ENCODE measurements at regions not wholly inside any gene's neighbourhood (a gene's known extent, or its start where the extent isn't known, plus 50 kb on each side); places are given as distances from the start of the nearest gene placed in this dataset.
A peak's percentile ranks its signal among the peaks of the same experiment; 100 is the strongest.
"Not testable (repeated sequence)": the region's sequence is repeated elsewhere in the genome, so short reads cannot be mapped to it uniquely, and the experiment has no call there.

DNA sequence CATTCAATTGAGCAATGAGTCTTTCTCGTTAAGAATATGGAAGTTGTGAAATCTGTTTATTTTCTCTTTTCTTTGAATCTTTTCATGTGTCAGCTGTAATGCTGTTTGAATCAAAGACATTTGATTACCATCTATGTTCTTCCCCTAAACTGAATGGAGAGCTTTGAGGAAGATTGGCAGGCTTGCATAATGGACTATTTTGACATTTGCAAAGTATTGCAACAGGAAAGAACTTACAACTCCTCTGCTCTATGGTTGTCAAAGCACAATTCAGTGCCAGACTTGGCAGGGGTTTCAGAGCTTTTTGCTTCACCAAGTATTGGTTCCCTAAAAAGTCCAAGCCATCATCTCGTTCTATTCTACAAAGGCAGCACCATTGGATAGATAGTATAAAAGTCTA is 549.0 kb upstream of the NUDT12 start:
- no peak for DNase-seq

DNA sequence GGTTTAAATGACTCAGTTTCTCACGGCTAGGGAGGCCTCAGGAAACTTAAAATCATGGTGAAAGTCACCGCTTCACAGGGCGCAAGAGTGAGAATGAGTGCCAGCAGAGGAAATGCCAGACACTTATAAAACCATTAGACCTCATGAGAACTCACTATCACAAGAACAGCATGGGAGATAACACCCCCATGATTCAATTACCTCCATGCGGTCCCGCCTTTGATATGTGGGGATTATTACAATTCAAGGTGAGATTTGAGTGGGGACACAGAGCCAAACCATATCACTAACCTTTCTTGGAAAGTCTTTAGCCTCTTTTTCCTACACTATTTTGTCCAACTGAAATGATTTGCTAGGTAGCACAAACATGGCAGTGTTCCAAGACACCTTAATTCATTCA is 533.9 kb upstream of the NUDT12 start:
- no peak for DNase-seq

DNA sequence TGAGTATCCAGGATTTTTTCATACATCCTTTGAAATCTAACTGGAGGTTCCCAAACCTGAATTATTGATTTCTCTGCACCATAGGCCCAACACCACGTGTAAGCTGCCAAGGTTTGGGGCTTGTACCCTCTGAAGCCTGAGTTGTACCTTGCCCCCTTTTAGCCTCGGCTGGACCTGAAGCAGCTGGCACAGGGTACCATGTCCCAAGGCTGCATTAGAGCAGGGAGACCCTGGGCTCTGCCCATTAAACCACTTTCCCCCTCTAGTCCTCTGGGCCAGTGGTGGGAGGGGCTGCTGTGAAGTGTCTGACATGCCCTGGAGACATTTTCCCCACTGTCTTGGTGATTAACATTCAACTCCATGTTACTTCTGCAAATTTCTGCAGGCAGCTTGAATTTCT is 532.9 kb upstream of the NUDT12 start:
- no peak for DNase-seq

DNA sequence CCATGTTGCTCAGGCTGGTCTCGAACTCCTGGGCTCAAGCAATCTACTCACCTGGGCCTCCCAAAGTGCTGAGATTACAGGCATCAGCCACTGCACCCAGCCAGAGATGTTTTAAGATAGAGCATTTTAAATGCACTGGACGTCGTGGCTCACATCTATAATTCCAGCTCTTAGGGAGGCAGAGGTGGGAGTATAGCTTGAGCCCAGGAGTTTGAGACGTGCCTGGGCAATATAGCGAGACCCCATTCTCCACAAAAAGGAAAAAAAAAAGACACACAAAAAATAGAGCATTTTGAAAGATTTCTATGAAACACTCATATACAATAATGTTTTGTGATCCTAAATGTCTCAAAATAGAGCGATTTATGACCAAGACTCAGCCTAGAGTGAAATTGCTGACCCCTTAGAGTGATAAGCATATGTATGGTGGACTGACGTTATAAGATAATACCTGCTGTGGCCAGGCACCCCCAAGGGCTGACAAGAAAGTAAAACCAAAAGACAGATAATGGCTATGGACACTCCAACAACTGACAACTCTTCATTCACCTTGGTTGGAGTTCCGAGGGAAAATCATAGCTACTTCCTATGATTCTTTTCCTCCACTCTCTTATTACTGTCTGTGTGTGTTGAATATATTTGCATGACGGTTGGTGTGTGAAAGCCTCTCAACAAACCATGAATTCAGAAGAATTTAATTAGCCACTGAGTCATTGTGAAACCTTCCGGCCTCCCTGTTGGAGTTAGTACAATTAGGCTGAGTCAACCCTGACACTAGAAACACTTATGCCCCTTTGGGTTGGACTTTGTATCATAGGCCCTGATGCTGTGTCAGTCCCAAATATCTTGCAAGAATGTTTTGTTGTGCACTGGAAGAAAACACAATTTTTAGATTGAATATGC is 526.5 kb upstream of the NUDT12 start:
- DNase-seq: no peak

DNA sequence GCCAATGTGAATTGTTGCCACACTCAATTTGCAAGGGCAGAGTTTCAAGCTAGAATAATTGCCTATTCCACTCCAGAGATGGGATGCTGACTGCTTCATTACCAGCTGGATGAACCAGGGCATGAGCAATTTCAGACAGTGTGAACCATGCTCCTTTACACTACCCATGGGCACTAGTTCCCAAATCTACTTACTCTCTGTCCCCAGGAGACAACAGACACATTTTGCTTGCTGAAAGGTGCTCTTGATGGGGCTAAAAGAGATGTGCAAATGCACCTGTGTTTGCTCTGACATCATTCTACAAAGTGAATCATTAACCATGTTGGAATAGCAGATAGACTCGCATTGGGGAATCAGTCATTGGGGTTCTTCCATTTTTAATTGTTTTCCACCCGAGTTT is 522.3 kb upstream of the NUDT12 start:
- no peak for DNase-seq

DNA sequence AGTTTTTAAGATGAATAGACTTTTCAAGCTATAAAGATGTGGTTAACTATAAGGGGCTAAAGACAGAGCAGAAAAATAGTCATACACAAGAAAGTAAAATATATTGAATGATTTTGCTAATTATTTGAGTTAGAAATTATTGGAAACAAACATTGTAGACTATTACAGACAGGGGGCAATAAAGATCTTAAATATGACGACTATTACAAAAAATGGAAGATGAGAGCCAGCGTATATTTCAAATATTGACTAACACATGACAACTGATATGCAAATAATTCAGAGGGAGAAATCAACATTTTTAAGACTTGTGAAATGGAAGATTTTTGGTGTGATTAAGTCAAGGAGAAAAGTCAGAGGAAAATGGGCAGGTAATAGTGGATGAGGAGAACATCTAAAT is 520.2 kb upstream of the NUDT12 start:
- DNase-seq: no peak

DNA sequence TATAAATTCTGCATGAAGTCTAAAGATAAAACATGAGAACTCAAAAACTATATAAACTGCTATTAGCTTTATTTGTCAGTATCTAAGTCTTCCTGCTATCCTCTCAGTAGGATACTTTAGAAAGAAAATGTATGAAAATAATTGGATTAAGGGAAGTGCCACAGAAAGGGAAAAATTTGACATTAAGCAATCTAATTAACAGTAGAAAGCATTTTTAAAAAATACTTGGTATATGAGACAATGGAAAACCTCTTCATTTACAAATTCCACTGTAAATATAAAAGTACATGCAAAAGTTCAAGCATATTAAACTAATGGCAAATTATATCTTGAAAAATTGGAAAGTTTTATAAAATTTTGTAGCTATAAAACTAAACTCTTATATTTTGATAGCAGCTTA is 518.6 kb upstream of the NUDT12 start:
- DNase-seq: no peak

DNA sequence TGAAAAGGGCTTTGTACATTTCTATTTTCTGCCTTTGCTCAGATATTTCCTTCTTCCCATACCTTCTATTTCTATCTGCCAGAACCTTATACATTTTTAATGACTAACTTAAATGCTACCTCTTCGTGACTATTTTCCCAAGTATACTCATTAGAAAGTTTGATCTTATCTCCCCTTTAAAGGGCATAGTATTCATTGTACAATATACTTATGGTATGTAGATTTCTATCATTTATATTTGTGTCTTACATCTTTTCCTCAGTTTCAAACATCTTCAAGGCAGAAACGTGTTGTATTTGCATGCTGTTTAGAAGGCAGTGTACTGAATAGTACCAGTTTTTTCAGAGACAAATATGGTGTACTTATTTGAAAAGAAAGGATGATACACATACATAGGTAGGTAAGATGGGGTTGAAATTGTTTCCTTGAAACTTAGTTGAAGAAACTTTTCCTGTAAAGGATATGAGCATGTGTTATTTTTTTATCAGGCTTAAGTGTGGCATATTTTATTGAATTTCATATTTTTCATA is 518.1 kb upstream of the NUDT12 start:
- no peak for DNase-seq

DNA sequence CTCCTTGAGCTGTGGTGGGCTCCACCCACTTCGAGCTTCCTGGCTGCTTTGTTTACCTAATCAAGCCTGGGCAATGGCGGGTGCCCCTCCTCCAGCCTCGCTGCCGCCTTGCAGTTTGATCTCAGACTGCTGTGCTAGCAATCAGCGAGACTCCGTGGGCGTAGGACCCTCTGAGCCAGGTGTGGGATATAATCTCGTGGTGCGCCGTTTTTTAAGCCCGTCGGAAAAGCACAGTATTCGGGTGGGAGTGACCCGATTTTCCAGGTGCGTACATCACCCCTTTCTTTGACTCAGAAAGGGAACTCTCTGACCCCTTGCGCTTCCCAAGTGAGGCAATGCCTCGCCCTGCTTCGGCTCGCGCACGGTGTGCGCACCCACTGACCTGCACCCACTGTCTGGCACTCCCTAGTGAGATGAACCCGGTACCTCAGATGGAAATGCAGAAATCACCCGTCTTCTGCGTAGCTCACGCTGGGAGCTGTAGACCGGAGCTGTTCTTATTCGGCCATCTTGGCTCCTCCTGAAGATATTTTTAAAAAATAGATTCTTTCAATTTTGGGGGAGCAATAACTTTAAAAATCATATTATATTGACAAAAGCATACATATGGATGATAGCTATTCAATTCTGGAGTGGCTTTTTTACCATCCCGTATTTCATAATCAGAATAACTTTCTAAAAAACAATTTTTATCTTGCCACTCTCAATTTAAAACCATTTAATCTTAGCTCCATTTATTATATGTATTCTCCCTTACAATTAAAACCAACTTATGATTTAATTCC is 517.5 kb upstream of the NUDT12 start:
- not testable (repeated sequence) for DNase-seq

DNA sequence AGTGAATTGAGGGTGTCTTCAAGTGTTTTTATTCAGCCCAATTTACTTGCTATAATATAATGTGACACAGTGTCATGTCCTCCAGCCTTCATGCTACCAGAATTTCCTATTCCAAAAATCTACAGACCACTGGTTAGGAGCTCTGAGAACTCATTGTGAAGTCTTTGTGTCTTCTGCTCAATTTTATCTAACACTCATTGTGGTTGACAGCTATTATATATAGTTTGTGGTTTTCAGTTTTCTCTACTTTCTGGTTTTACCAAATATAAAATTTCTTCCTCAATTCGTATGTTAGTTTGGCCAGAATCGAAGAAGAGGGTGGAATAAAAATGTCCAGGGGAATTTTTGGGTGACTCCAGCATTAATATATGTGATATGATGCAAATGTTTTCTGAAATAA is 509.3 kb upstream of the NUDT12 start:
- DNase-seq: no peak

DNA sequence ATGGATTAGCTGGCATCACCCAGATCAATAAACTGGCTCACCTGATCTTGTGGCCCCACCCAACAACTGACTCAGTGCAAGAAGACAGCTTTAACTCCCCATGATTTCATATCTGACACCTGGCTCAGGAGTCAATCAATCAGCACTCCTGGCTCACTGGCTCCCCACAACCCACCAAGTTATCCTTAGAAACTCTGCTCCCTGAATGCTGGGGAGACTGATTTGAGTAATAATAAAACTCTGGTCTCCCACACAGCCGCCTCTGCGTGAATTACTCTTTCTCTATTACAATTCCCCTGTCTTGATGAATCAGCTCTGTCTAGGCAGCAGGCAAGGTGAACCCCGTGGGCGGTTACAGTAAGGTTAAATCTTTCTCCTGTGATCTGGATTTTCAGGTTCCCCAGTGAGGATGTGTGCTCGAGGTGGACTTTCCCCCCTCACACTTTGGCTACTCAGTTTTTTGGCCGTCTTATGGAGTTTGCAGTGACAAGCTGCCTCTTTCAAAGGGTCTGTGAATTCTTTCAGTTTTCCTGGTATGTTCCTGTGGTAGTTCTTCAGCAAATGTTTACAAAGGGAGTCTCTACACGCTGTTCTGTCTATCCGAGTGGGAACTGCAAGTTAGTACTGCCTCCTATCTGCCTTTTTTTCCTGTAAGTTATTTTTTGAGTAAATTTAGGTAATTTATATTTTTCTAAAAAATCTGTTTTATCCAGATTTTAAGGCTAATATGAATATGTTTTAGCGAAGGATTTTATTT is 500.2 kb upstream of the NUDT12 start:
- DNase-seq: no peak

DNA sequence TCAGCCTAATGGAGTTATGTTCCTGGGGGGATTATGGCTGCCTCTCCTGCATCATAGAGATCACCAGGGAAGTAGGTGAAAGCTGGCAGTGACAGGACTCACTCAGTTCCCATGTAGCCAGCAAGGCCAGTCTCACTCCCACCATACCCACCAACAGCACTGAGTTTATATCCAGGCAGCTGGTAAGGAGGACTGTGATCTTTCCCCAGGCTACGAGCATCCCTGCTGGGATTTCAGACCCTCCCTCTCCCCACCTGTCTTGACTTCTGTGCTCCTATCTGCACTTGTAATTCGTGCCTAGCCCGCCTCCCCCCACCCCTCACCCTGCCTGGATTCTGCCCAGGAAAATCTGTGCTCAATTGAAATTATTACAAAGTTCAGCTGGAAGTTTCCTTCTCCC is 499.1 kb upstream of the NUDT12 start:
- DNase-seq: no peak

DNA sequence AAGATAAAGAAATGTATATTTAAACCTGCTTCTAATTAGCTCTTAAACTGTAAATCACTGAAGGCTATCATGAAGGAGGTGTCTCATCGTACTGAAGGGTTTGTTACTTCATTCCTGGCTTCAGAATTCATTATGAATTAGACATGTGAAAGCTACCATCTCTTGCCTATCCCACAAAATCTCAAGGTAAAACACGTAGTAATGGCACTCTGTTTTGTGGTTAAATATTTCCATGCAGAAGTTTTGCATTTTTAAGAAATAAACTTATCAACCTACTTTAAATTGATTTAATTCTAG is 490.7 kb upstream of the NUDT12 start:
- DNase-seq: no peak

DNA sequence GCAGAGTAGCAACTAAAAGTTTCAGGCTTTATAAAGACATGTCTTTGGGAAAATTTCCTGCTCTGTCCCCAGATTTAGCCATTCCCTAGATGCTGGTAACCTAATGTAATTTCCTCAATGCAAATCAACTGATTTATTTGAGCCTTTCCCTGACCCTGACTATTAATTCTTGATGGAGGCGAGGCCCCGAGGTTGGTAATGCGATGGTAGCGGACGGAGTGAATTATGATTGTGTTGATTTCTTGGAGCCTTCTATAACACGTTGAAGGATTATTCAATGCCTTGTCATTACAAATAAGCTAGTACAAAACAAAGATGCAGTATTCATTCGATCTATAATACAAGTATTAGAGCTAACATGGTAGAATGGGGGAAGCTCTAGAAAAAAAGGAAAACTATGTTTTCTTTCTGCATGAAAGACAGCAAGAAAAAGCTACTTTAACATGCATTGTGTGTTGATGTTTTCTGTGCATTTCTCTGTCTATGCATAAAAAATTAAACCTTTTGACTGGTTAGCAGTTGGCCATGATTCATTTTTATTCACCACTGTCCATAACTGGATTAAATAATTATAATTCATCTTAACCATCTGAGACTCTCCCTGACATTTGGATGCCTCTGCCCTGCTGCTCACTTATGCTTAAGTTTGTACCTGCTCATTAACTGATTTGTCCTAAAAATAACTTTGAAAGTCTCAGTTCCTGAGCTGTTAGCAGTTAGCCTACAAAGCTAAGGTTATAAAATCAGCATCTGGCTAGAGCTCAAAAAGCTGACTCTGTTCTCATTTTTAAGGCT is 490.2 kb upstream of the NUDT12 start:
- DNase-seq: peak; percentile 53

DNA sequence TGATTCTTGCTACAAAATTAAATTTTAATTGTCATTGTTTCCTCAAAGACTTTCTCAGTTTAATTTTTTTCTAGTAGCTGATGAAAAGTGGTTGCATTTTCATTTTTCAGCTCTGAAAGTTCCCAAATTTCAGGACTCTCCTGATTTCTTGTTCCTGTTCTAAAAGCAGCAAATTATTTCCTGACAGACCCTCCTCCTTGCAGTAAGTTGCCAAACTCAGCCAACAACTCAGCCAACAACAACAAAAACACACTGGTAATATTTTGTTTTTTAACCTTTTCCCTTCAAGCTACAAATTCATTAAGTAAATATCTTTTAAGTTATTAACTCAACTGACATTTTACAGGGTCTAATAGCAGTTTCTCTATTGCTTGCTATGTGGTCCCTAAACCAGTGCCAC is 487.8 kb upstream of the NUDT12 start:
- DNase-seq: no peak

DNA sequence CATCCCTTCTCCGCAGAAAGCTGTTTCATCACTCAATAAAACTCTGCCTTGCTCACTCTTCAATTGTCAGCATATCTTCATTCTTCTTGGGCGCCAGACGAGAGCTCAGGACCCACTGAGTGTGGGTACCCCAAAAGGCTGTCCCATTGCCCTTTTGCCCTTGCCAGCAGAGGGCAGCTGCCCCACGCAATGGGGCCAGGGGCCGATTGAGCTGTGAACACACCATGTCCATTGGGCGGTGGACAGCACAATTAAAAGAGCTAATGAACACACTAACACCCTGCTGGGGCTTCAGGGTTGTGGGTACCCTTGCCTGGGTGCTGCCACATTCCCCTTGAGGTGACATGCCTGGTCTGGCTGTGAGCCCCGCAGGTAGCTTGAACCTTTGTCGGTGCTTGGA is 487.2 kb upstream of the NUDT12 start:
- no peak for DNase-seq

DNA sequence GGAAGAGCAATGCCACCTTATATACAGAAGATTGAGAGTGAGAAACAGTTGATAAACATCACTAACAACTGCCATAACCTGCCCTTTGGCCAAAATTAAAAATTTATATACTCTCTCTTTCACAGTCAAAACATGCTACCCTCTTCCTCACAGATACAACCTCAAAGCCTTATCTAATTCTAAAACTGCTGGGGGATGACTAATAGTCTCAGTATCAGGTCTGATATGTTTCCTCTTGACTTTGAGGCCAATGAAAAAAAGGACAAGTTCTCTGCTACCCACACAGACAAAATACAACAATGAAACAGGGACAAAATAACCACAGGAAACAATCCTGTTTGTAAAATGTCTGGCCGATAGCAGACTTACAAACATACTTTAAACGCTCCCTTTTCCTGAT is 485.6 kb upstream of the NUDT12 start:
- DNase-seq: no peak

DNA sequence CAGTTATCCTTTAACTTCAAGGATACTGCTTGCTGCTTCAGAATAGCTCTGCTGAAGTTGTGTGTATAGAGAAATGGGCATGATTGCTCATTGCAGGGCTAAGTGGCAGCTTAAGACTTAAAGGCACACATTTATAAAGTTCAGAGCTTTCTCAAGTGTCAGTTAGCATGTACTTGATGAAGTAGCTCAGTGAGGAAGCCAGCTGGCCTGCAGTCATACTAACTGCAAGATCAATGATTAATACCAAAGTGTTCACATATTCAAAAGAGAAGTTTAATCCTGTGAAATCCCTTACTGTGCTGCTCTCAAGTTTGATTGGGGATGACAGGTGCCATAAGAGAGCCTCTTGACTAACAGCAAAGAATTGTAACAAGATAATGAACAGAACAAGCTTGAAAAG is 483.4 kb upstream of the NUDT12 start:
- DNase-seq: no peak

DNA sequence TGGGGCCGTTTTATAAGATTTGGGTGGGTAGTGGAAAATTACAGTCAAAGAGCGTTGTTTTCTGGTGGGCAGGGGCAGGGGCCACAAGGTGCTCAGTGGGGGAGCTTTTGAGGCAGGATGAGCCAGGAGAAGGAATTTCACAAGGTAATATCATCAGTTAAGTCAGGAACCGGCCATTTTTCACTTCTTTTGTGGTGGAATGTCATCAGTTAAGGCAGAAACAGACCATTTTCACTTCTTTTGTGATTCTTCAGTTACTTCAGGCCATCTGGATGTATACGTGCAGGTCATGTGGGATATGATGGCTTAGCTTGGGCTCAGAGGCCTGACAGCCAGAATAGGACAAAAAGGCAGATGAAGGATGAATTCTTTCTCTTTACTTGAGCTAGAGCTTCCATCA is 477.3 kb upstream of the NUDT12 start:
- not testable (repeated sequence) for DNase-seq

DNA sequence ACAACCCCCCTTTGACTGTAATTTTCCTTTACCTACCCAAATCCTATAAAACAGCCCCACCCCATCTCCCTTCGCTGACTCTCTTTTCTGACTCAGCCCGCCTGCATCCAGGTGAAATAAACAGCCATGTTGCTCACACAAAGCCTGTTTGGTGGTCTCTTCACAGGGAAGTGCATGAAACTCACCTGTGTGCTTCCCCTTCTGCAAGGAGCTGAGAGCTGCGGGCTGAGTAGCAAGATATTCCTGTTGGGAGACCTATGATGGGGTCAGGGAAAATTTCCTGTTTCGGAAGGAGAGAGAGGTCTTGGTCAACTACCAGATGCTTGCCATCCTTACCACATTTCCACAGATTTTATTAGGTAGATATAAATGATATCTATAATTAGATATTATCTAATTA is 474.5 kb upstream of the NUDT12 start:
- not testable (repeated sequence) for DNase-seq

DNA sequence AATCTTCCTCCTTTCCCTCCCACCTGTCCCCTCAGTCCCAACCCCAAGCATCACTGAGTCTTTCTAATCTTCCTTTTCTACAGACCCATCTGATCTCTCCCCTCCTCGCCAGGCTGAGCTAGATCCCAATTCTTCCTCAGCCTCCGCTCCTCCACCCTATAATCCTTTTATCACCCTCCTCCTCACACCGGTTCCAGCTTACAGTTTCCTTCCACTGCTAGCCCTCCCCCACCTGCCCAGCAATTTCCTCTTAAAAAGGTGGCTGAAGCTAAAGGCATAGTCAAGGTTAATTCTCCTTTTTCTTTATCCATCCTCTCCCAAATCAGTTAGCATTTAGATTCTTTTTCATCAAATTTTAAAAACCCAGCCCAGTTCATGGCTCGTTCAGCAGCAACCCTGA is 470.6 kb upstream of the NUDT12 start:
- not testable (repeated sequence) for DNase-seq

DNA sequence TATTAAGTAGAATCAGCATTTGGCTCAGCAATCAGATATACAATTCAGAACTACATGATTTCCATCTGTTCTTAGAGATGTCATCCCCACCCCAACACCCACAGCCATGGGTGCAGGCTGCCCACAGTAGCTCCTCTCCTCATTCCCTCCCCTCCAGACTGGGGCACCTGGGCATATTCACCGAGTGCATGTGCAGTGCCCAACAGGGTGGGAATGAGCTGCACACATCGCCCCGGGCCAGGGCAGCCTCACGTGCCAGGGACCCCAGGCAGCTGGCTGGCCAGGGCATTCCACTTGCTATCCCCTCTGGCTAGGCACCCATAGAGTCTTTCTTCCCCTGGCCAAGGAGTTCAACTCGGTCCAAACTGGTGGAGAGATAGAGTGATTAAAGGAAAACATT is 461.9 kb upstream of the NUDT12 start:
- DNase-seq: no peak

DNA sequence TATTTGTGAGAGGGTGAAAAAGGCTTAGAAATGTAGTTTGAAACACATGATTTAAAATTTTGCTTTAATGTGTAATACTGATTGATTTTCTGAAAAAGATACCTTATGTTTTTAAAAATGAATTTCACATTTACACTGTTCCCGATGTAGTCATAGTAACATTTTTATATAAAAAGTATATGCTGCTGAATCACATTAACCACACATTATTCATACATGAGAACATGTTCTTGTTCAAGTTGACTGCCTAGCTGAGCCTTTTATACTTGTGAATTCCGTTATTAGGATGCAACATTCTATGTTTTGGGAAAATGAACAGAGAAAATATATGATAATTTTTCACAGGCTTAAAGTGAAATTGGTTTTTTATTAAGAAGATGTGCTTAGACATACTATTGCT is 461.1 kb upstream of the NUDT12 start:
- no peak for DNase-seq

Data from RPMI8226 (cell line).